Suprapubic skin (tissue), 3 donors: ENCODE measurements at regions not wholly inside any gene's neighbourhood (a gene's known extent, or its start where the extent isn't known, plus 50 kb on each side); places are given as distances from the start of the nearest gene placed in this dataset.

ENCODE experiments used
- CTCF ChIP-seq, 2 donors: fragments of 200-600 bp in 1 of 2; fragments of 450-650 bp in 1 of 2; sonication (generic) in 1 of 2; IDR thresholded peaks; one replicate each; pipeline ENCODE4 v1.5.1; 2016 to 2019; ENCODE audit warnings: antibody characterized with exemption in 2 of 2, mild to moderate bottlenecking in 1 of 2, moderate library complexity in 1 of 2
- POLR2AphosphoS5 ChIP-seq, 3 donors: sonication (generic); formaldehyde crosslinking; IDR thresholded peaks; one replicate each; pipeline ENCODE4 v1.6.1; 2017; ENCODE audit warnings: antibody characterized with exemption in 3 of 3

GRCh38 chr5:4857761-4858160 is 282.4 kb upstream of the ADAMTS16 start:
- TF ChIP-seq CTCF (IDR thresholded peaks at IDR 0.05): no peak
- TF ChIP-seq POLR2AphosphoS5 (IDR thresholded peaks at IDR 0.05): no peak
